GM08714 (cell line): ENCODE measurements at regions not wholly inside any gene's neighbourhood (a gene's known extent, or its start where the extent isn't known, plus 50 kb on each side); places are given as distances from the start of the nearest gene placed in this dataset.
"Not testable (repeated sequence)": the region's sequence is repeated elsewhere in the genome, so short reads cannot be mapped to it uniquely, and the experiment has no call there.

Experiments
- H3K4me3 ChIP-seq: fragments of 200-500 bp; sonication (Bioruptor generic); 2 replicates; pipeline ENCODE4 v1.5.1; 2014; ENCODE audit warnings: mild to moderate bottlenecking, low read length, inconsistent platforms
- ZNF274 ChIP-seq: IDR thresholded peaks from 2 replicates; pipeline ENCODE4 v1.6.1; 2012; ENCODE audit warnings: mild to moderate bottlenecking, low read depth, low read length

DNA sequence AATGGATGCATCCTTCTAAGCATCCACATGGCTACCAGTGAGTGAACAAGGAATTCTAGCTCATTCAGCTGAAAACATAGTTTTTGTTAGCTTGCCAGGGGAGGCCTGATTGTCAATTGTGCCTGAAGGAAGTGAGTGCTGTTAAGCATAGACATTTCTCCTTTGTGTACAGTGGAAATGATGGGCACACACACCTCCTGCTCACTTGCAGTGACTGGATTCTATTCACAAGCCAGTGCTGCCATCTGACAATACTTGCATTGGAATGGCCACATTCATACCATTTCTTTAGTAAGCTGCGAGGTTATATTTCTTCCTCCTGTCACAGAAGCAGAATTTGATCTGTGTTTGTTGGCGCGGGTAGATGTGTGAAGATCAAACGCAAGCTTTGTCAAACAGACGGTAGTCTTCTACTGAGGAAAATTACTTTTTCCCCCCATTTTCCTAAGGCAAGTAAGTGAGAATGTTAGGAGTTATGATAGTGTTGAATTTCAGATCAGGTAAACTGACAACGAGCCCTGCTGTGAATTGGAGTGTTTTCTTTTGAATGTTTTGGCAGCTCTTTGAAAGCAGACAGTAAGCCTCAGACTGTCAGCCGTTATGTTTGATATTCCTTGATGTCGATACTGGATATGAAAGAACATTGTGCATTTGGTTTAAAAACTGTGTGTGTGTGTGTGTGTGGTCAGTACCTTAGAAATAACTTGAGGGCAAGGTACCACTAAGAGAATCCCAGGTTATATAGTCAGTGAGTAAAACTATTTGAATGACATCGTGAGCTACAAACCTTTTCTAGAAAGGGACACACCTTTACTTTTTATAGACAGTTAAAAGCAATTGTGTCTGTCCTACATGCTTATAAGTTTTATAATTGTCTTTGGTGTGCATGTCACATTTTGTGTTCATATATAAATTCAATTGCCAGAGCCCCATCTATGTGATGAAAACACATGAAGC is 84.2 kb upstream of the BMP2 start:
- no peak for TF ChIP-seq ZNF274

DNA sequence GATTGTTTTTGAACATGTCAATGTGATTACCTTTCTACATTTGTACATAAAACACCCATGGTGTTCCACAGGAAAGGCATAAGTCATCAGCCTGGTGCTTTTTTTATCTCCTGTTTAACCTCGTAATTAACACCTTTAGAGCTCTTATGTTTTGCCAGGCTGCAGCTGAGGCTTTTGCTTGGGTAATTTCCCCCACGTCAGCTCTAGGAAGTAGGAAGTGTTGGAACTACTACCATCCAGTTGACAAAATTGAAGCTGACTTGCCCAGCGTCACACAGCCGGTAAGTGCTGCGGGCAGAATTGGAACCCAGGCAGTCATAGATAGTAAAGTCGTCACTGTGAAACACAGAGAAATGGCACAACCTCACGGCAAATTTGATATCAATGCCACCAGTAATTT is 86.6 kb upstream of the BMP2 start:
- no peak overlapping the region for H3K4me3 ChIP-seq
- TF ChIP-seq ZNF274 = no peak

More for the DNA sequence above, 84.2 kb upstream of the BMP2 start:
- H3K4me3 ChIP-seq = no peak overlapping the region

DNA sequence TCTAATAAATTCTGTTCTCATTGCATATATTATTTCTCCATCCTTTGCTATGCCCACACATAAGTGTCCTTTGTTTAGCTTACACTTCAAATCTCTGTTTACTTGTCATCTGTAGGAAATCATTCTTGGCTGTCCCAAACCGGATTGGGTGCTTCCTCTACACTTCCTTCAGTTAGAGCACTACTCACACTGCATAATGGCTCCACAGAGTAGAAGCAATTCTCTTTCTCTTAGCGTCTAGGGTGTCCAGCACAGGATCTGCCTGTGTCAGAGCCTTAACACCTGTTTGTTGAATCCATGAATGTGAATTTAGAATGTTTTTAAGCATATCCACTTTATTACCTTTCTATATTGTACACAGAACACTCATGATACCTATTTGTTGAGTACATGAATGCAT is 87.0 kb upstream of the BMP2 start:
- no peak for TF ChIP-seq ZNF274
- no peak overlapping the region for H3K4me3 ChIP-seq

GRCh38 chr20:6679086-6679485 is 88.4 kb upstream of the BMP2 start:
- no peak overlapping the region for H3K4me3 ChIP-seq
- no peak for TF ChIP-seq ZNF274

GRCh38 chr20:6678101-6678500 is 89.4 kb upstream of the BMP2 start:
- no peak overlapping the region for H3K4me3 ChIP-seq
- no peak for TF ChIP-seq ZNF274

DNA sequence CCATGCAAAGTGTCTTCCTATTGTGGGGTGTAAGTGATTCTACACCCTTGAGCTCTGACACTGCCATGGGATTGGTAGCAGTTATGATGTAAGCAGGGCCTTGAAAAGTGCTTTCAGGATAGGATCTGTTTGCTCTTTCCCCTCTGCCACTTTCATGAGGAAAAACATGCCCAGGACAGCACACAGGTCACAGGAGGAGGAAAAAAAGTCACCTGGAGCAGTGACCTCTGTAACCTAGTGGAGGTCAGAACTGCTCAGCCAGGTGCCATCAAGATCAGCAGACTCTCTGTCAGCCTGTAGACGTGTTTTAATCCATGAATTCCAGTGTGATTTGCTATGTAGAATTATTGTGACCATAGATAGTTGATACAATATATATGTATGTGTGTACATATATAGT is 92.7 kb upstream of the BMP2 start:
- no peak overlapping the region for H3K4me3 ChIP-seq
- no peak for TF ChIP-seq ZNF274

DNA sequence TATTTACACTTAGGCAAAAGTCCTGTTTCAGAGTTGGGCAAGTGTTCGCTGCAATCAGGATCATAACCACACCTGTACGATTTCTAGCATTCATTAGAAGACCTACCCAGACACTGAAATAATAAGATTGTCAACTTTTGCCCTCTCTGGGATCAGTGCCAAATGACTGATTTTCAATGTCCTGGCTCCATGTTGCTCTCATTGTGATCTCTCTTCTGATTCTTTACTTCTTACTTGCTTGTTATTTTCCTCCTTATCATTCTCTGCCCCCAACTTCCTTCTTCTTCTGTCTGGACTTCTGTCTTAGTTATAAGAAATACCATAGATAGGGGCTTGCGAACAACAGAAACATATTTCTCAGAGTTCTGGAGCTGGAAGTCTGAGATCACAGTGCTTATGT is 94.4 kb upstream of the BMP2 start:
- no peak overlapping the region for H3K4me3 ChIP-seq
- TF ChIP-seq ZNF274 = no peak

DNA sequence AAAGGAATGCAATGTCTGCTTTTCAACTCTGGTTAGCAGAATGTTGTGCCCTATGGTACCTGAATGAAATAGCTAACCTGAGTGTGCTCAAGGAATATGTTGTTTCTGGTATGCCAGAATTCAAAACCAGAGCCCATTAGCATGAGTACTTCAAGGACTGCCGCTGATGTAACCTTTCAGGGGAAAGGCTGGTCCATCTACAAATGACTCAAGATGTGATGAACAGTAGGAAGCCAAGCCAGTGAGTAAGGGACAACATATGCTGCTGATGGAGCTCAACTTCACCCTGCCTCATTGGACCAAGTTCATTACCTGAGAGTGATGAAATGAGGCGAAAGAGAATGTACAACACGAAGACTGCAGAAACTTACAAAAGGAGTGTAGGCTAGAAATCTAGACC is 95.7 kb upstream of the BMP2 start:
- TF ChIP-seq ZNF274 = no peak
- no peak overlapping the region for H3K4me3 ChIP-seq

- TF ChIP-seq ZNF274 = no peak
- no peak overlapping the region for H3K4me3 ChIP-seq
These were observed 98.9 kb upstream of the BMP2 start for GRCh38 chr20:6668546-6668945.

- no peak for TF ChIP-seq ZNF274
These were observed 101.7 kb upstream of the BMP2 start for GRCh38 chr20:6665621-6666355.

DNA sequence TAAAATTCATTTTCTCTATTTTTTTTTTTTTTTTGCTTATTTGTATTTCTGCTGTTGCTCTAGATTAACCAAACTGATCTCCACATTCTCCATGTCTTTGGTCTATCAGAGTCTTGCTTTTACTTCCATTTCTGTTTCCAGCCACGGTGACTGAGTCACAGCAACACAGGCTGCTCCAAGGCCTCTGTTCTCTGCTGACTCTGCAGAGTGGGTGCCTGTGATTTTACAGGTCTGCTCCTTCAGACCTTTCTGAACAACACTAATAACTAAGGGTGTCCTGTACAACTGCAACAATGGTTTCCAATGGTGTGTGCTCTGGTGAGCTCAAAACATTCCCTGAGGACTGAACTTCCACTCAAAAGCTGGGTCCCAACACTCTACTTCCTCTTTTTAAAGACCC is 102.3 kb upstream of the BMP2 start:
- H3K4me3 ChIP-seq = no peak overlapping the region
- TF ChIP-seq ZNF274 = no peak

More at GRCh38 chr20:6665621-6666355, 101.7 kb upstream of the BMP2 start:
- H3K4me3 ChIP-seq = no peak overlapping the region

DNA sequence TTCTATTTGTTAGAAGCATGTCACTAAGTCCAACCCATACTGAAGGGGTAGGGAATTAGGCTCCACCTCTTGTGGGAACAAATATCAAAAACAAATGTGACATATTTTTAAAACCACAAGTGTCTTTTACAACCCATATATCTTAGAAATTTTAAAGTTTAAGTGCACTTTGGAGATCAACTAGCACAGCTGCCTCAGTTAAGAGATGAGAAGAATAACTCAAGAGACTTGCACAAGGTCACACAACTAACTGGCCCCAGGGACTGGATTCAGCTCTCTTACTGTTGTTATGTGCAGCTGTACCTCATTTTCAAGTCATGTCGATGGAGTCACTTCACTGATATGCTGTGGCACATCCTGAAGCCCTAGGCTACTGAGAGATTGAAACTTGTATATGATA is 102.9 kb upstream of the BMP2 start:
- TF ChIP-seq ZNF274 = no peak

GRCh38 chr20:6663751-6664388 is 103.6 kb upstream of the BMP2 start:
- H3K4me3 ChIP-seq = no peak overlapping the region
- no peak for TF ChIP-seq ZNF274

More for the DNA sequence above, 102.9 kb upstream of the BMP2 start:
- H3K4me3 ChIP-seq = no peak overlapping the region

- no peak overlapping the region for H3K4me3 ChIP-seq
- no peak for TF ChIP-seq ZNF274
These were observed 104.4 kb upstream of the BMP2 start for GRCh38 chr20:6663104-6663503.

DNA sequence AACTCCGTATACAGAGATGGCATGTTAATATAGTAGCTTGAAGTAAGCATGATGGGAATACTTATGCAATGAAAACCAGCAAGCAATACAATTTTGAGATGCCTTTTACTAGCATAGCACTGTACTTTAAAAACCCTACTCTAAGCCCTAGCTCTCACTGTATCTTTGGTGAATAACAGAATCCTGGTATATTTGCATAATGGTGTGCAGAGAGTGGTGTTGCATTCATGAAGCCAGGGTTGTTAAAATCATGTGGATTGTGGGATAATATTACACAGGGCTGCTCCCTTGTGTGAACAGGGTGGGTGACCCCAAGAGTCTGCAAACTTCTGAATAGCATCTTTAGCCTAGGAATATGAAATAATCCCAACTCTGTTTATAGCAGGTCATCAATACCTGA is 105.2 kb upstream of the BMP2 start:
- H3K4me3 ChIP-seq = no peak overlapping the region
- no peak for TF ChIP-seq ZNF274

DNA sequence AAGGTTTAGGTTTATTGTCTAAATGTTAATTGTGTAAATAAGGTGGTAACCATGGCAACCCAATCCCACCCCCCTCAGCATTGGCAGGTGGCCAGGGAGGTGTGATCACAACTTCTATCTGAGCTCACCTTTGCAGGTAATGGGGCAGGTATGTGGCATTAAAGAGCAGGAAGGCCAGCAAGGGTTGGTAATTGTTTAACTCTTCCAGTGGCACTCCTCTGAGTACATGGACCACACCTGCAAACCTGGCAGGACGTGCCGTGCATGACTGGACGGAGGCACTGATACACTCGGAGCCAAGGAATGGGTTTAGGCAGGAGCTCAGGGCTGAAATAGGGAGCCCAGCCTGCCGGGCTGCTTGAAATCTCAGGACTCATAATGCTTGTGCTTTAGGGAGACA is 107.0 kb upstream of the BMP2 start:
- no peak for TF ChIP-seq ZNF274
- H3K4me3 ChIP-seq = no peak overlapping the region

- not testable (repeated sequence) for H3K4me3 ChIP-seq
These were observed 108.6 kb upstream of the BMP2 start for GRCh38 chr20:6658909-6659308.
